Thyroid gland (tissue), 4 donors: ENCODE measurements at regions not wholly inside any gene's neighbourhood (a gene's known extent, or its start where the extent isn't known, plus 50 kb on each side); places are given as distances from the start of the nearest gene placed in this dataset.

Source experiments
- POLR2A ChIP-seq, 2 donors: fragments of 450-650 bp; IDR thresholded peaks; one replicate each; pipeline ENCODE4 v1.6.1; 2017; ENCODE audit warnings: antibody characterized with exemption in 2 of 2, mild to moderate bottlenecking in 2 of 2, moderate library complexity in 1 of 2
- TF ChIP-seq, protein P1 (sequence below), 6 experiments: fragments of 200-600 bp in 3 of 6; fragments of 450-650 bp in 3 of 6; sonication (generic) in 3 of 6; IDR thresholded peaks; one replicate each; pipeline ENCODE4 v1.5.1; 2016 to 2019; ENCODE audit warnings: antibody characterized with exemption in 6 of 6, mild to moderate bottlenecking in 2 of 6, inconsistent platforms in 1 of 6, moderate library complexity in 1 of 6

DNA sequence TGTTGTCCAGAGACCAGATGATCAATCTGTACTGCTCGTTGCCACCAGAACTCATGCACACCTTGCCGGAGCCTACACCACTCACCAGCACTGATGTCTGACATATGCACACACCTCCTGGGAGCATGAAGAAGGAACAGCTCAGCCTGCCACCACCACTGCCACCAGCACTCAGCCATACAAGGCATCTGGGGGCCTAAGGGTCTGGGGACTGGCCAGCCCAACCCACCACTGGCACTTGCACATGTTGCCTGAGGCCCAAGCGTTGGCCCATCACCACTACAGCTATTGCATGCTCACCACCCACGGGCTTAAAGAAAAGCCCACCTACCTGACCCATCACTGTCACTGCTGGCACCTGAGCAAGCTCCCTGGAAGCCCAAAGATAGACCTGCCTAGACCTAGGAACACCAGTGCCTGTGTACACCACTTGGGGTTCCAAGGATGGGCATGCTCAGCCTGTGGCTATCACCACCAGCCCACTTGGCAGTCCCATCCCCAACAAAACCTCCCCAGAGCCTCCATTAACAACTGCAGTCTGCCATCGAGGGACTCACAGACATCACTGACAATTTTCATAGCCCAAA is 174.3 kb upstream of the GRID2 start:
- TF ChIP-seq, protein P1, sequence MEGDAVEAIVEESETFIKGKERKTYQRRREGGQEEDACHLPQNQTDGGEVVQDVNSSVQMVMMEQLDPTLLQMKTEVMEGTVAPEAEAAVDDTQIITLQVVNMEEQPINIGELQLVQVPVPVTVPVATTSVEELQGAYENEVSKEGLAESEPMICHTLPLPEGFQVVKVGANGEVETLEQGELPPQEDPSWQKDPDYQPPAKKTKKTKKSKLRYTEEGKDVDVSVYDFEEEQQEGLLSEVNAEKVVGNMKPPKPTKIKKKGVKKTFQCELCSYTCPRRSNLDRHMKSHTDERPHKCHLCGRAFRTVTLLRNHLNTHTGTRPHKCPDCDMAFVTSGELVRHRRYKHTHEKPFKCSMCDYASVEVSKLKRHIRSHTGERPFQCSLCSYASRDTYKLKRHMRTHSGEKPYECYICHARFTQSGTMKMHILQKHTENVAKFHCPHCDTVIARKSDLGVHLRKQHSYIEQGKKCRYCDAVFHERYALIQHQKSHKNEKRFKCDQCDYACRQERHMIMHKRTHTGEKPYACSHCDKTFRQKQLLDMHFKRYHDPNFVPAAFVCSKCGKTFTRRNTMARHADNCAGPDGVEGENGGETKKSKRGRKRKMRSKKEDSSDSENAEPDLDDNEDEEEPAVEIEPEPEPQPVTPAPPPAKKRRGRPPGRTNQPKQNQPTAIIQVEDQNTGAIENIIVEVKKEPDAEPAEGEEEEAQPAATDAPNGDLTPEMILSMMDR (IDR thresholded peaks at IDR 0.05), result no peak
- no peak for TF ChIP-seq POLR2A (IDR thresholded peaks at IDR 0.05)
